Activated CD4-positive, alpha-beta T cell treated with anti-CD3 and anti-CD28 coated beads for 4 hours (primary cell): ENCODE measurements at regions not wholly inside any gene's neighbourhood (a gene's known extent, or its start where the extent isn't known, plus 50 kb on each side); places are given as distances from the start of the nearest gene placed in this dataset.
"Not testable (repeated sequence)": the region's sequence is repeated elsewhere in the genome, so short reads cannot be mapped to it uniquely, and the experiment has no call there.

Experiments used
- DNase-seq, 2 donors: peaks; one replicate each; pipeline ENCODE4 v3.0.0-alpha.2; 2020

DNA sequence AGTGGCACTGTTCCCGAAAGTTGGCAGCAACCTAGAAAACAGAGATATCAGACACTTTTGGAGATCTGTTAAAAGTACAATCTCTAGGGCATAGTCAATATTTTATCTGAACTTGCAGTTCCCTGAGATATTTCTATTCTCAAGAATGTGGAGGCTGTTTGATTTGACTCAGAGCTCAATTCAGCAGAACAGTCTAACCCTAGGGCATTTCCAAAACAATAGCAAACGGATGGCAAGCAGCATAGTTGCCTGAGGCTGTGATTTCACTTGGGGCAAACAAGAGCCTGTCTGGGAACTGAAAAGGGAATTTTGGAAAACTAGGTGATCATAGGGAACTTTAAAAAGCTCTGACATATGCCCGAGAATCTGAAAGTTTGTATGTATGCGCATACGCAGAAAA, 772.8 kb upstream of the LRRTM1 start:
- DNase-seq = no peak

GRCh38 chr2:81073412-81073811, 768.9 kb upstream of the LRRTM1 start:
- no peak for DNase-seq

DNA sequence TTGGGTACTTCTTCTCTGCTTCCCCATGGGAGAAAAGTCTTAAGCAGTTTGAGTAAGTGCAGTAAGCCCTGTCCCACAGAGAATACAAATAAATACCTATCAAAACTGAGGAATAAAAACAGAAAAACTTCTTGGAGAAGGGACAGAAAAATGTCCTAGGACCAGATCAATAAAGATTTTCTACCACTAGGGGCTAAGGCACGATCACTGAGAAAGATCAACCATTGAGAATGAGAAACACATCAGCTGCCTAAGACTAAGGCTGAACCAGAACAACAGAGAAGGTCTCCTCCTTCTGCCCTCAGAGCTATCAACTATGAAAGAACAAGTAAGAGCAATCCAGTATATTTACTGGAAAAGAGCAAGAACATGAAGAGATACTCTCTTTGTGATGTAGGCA, 763.6 kb upstream of the LRRTM1 start:
- no peak for DNase-seq

DNA sequence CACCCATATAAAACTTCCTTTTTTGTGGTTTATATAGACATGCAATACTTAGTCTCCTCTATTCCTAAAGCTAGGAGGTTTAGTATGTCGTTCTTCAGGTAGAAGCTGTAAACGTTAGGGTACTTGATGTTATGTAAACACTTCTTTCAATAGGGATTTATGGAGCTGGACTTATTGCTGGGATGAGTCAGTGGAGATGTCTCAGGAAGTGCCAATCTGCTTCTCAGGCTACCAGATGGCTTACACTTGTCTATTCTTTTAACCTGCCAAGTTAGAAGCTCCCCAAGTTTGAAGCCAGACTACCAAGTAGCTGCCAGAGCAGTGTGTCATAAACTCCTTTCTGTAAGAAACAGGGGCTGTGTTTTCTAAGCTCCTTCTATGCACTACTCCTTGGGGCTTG, 756.5 kb upstream of the LRRTM1 start:
- DNase-seq = no peak

DNA sequence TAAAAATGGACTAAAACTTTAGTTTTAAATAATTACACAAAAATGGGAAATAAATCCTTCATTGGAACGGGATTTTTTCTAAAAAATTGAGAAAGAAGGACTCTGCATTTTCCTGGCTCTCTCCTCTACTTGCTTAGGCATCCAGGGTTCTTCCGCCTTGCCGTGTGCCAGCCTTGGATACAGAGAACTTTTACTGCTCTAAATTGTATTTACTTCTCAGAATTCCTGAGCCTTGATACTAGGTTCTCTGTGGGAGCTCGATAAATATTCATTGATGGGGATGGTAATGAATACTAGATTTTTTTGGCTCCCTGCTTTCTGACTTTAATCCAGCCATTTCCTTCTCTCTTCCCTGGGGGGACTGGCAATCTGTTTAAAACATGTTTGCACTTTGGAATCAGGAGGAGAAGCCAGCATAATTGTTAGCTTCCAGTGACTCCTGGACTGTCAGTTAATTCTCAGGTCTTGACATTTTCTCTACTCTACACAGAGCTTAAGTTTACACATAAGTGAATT, 746.1 kb upstream of the LRRTM1 start:
- no peak for DNase-seq

DNA sequence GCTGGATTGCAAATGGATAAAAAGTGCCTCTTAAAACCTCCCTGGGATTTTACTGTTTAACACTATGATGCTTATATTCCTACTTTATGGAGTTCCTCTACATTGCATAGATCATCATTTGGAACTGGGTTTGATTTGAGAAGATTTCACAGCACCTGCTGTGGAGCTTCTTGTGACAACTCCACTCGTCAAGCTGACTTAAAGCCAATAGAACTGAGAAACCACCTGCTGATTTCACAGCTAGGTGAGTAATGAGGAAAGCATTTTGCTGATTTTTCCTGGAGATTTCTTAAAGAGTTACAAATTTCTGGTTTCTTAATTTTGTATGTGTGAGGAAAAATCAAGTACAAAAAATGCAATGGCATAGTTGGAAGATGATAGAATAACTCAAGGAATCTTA, 739.1 kb upstream of the LRRTM1 start:
- DNase-seq = no peak

DNA sequence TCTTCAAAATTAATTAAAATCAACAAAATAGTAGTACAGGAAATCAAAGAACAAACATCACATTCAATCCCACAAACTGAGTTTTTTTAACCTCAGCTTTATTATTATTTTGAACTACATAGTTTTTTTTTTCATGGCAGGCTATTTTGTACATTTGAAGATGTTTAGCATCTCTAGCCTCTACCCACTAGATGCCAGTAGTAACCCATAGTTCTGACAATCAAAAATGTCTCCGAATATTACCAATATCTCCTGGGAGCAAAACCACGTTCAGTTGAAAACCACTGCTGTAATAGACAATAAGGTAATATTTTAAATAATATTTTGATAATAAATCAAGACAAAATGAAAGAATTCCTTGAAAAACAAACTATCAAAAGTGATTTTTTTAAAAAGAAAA, 702.6 kb upstream of the LRRTM1 start:
- no peak for DNase-seq

DNA sequence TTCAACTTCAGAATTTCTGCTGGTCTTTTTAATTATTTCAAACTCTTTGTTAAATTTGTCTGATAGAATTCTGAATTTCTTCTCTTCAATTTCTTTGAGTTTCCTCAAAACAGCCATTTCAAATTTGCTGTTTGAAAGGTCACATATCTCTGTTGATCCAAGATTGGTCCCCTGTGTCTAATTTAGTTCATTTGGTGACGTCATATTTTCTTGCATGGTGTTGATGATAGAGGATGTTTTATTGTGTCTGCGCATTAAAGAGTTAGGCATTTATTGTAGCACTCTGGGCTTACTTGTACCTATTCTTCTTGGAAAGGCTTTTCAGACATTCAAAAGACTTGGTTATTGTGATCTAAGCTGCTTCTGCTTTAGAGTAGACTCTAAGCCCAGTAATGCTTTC, 698.4 kb upstream of the LRRTM1 start:
- DNase-seq = no peak

GRCh38 chr2:80987466-80987865, 682.9 kb upstream of the LRRTM1 start:
- DNase-seq = no peak

DNA sequence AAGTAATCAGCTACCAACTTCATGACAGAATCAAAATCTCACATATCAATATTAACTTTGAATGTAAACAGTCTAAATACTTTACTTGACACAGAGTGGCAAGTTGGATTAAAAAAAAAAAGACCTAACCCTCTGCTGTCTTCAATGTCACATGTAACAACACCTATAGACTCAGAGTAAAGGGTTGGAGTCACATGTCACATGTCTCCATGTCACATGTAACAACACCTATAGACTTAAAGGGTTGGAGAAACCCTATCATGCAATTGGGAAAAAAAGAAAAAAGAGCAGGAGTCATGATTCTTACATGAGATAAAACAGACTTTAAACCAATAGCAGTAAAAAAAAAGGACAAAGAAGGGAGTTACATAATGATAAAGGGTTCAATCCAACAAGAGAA, 665.3 kb upstream of the LRRTM1 start:
- DNase-seq = no peak

- no peak for DNase-seq
These were observed 663.9 kb upstream of the LRRTM1 start for GRCh38 chr2:80968450-80968849.

- DNase-seq = no peak
These were observed 643.1 kb upstream of the LRRTM1 start for GRCh38 chr2:80947601-80948130.

DNA sequence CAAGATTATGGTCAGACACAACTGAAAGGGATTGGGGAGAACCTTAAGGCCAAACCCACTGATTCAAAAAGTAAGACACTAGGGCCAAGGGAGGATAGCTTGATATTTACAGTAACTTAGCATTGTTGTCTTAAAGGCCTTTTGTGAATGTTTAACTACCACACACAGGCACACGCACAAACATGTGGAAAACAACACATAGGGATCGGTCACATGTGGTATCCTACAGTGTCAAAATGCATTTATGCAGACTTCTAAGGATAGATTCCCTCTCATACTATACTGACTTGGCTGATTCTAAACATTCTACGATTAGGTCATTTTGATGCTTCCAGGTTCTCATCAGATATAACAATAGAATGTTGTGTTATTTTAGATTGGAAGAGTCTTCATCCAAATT, 638.9 kb upstream of the LRRTM1 start:
- no peak for DNase-seq

DNA sequence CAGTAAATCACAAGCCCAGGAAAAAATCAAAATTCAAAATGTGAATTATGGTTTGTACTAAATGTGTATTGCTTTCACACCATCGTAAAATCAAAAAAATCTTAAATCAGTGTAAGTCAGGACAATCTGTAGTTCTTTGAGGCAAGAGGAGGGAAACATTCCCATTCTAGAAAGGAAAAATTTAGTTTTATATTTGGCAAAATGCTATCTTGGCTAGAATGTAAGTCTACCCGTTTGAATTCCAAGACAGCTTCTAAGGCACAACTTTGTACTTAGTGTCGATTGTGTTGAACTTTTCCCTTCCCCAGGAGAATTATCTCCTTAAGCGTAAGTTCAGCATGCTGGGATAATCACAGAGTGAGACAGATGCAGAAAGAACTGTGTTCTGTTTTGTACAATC, 638.2 kb upstream of the LRRTM1 start:
- DNase-seq = no peak

- DNase-seq = no peak
These were observed 633.9 kb upstream of the LRRTM1 start for GRCh38 chr2:80938463-80938862.

- DNase-seq = not testable (repeated sequence)
These were observed 627.3 kb upstream of the LRRTM1 start for GRCh38 chr2:80931820-80932219.

DNA sequence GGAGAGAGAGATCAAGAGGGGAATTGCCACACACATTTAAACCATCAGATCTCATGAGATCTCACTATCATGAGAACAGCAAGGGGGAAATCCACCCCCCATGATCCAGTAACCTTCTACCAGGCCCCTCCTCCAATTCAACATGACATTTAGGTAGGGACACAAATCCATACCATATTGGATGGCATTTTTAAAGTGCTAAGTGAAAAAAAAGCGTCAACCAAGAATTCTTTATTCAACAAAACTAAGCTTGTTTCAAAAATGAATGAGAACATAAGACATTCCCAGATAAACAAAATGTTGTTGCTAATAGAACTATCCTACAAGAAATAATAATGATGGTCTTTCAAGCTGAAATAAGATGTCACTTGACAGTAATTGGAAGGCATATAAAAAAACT, 626.2 kb upstream of the LRRTM1 start:
- no peak for DNase-seq

GRCh38 chr2:80926168-80926567, 621.6 kb upstream of the LRRTM1 start:
- no peak for DNase-seq

DNA sequence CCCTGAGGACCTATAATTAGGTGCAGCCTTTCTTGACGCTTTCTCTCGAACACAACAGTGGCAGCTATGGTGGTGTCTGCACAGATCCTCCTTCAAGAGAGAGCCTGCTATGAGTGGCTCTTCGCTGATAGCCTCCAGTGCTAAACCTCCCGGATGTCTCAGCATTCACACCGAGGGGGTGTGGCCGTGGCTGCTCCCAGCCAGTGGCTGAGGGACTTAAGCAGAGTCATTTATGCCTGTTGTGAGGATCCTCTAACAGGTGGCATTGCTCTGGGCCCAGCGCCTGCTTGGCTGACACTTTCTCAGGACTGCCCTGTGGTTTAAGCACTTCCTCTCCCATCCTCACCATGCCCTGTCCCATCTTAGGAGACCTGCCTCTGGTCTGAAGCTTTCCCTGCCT, 592.0 kb upstream of the LRRTM1 start:
- DNase-seq = no peak

GRCh38 chr2:80894486-80894885, 589.9 kb upstream of the LRRTM1 start:
- DNase-seq = no peak

GRCh38 chr2:80893711-80894110, 589.2 kb upstream of the LRRTM1 start:
- DNase-seq = no peak

GRCh38 chr2:80889009-80889408, 584.5 kb upstream of the LRRTM1 start:
- DNase-seq = no peak

DNA sequence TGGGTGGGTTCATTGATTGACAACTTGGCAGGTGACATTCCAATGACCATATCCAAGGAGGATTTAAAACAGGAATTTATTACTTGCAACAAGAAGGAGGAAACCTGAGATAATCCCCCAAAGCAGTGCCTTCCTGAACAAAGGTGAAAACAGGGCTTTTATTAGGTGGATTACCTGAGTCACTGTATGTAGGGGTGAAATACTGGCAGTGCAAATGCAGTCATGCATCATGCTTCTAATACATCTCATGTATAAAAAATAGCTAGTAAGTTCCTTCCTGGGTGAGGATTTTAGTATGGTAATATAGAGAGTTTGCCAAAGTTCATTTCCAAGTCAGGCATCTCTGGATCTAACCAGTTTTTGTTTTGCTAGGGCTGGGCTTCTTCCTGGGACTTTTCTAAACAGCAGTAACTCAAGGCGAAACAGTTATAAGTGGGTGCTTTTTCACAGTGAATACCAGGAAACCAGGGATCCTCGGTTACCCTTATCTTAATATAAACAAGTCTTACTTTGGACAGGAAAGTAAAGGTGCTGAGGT, 583.4 kb upstream of the LRRTM1 start:
- DNase-seq = no peak

DNA sequence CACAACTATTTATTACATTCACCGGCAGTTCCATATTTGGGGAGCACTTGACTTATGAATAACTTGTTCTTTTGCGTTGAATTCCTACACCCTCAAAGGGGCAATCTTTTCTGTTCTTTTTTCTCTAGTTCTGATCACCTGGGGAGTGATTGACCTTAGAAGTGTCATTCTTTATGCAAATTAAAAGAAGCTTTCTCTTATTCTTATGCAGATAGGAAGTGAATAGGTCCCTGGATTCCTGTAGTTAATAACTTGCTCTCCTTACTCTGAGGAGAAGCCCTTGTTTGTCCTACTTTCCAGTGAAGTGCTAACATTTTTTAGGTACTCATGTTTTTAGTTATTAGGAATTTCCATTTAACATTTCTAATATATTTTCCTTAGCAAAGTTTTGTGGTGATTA, 569.8 kb upstream of the LRRTM1 start:
- DNase-seq = no peak

DNA sequence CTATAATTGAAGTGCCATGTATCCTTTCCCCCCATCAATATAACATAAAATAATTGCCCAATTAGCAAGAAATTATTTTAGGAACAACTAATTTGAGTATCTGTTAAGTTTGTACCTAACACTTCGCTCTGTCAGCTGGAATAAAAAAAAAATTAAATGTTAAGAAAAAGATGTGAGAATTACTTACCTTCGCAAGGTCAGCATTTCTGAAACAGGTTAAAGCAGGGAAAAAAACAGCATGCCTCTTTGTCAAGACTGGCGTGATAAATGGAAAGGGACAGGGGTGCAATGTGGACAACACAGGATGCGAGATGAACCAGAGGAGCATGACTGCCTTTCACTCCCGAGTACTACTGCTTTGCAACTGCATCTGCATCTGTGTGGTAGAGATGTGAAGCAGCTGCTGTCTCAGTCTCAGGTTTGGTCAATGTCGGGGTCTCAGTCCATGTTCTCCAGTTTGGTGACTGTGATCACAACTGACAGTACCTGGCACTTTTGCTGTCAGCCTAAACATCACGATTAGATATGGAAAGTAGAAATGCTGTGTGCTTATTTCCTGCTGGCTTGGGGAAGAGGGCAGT, 565.4 kb upstream of the LRRTM1 start:
- no peak for DNase-seq
